GM12801 (cell line): ENCODE measurements at regions not wholly inside any gene's neighbourhood (a gene's known extent, or its start where the extent isn't known, plus 50 kb on each side); places are given as distances from the start of the nearest gene placed in this dataset.

Experiments
- CTCF ChIP-seq: IDR thresholded peaks from one replicate; pipeline ENCODE4 v1.5.1; 2011; ENCODE audit warnings: control low read depth; ENCODE audit not compliant: insufficient read length; ENCODE audit errors: extremely low read depth

- TF ChIP-seq CTCF = no peak
Measured at GRCh38 chr20:11158589-11158988, 484.8 kb upstream of the JAG1 start.

- TF ChIP-seq CTCF = no peak
Measured at GRCh38 chr20:11159728-11160127, 485.9 kb upstream of the JAG1 start.

- no peak for TF ChIP-seq CTCF
Measured at GRCh38 chr20:11162026-11162775, 488.4 kb upstream of the JAG1 start.

- no peak for TF ChIP-seq CTCF
Measured at GRCh38 chr20:11165789-11166188, 492.0 kb upstream of the JAG1 start.

GRCh38 chr20:11166712-11167111, 492.9 kb upstream of the JAG1 start:
- no peak for TF ChIP-seq CTCF

GRCh38 chr20:11168026-11168425, 494.2 kb upstream of the JAG1 start:
- no peak for TF ChIP-seq CTCF

GRCh38 chr20:11170025-11170424, 496.2 kb upstream of the JAG1 start:
- TF ChIP-seq CTCF = no peak
